HepG2 (cell line): ENCODE measurements at regions not wholly inside any gene's neighbourhood (a gene's known extent, or its start where the extent isn't known, plus 50 kb on each side); places are given as distances from the start of the nearest gene placed in this dataset.

Experiments
- ATAC-seq: fragments of 200-7000 bp; cut with Tn5 transposase; 3 replicates; pipeline ENCODE4 v1.9.1; 2020; ENCODE audit warnings: mild to moderate bottlenecking, moderate library complexity
- BruUV-seq: library from RNA; stranded (reverse); fragments of 400-500 nt; replicated peaks from 2 replicates; lab custom pipeline; 2021; lab: Mats Ljungman, UMichigan
- CTCF ChIA-PET: fragments of 300-600 bp; formaldehyde crosslinking; extraction: SDS; loops from one replicate; lab custom pipeline; 2021; ENCODE audit warnings: low total read pairs, inconsistent platforms, low intra/inter-chr PET ratio; lab: Yijun Ruan, JAX
- POLR2A ChIA-PET: fragments of 350-600 bp; sonication (Branson Sonifier 250); formaldehyde crosslinking; loops from one replicate; lab custom pipeline; 2020; ENCODE audit warnings: antibody characterized with exemption, inconsistent platforms; lab: Yijun Ruan, JAX
- DNase-seq: peaks from one replicate; pipeline ENCODE4 v3.0.0-alpha.2; 2015; ENCODE audit warnings: low spot score
- FAIRE-seq: peaks from 3 replicates; lab custom pipeline; 2011; peaks lifted over from hg19 to GRCh38; lab: Jason Lieb, UNC
- H2AFZ ChIP-seq: one replicate; pipeline ENCODE4 v1.6.1; 2011; ENCODE audit warnings: low read length, inconsistent platforms
- H3K27ac ChIP-seq: fragments of 300-600 bp; 3 replicates; pipeline ENCODE4 v1.8.0; 2011; ENCODE audit warnings: mixed run types, mild to moderate bottlenecking, mixed read lengths, low read length, inconsistent platforms; ENCODE audit not compliant: insufficient read depth; ENCODE audit errors: extremely low read length
- H3K27me3 ChIP-seq, 2 experiments: fragments of 200-600 bp in 1 of 2; 2 replicates in 1 of 2; 3 replicates in 1 of 2; pipeline versions ENCODE4 v1.6.0 to v1.8.0; 2011; ENCODE audit warnings: low read length in 2 of 2, mild to moderate bottlenecking in 2 of 2, moderate library complexity in 2 of 2, inconsistent platforms in 1 of 2; ENCODE audit not compliant: insufficient read depth in 2 of 2, control insufficient read depth in 1 of 2
- H3K36me3 ChIP-seq, 2 experiments: fragments of 200-600 bp in 1 of 2; replicated peaks in 1 of 2; 2 replicates in 1 of 2; 3 replicates in 1 of 2; pipeline versions ENCODE4 v1.5.1 to v1.8.0; 2011; ENCODE audit warnings: low read length in 2 of 2, inconsistent platforms in 1 of 2; ENCODE audit not compliant: insufficient read depth in 2 of 2, control insufficient read depth in 1 of 2
- H3K4me1 ChIP-seq: 2 replicates; pipeline ENCODE4 v1.5.1; 2012; ENCODE audit warnings: low read length, inconsistent platforms; ENCODE audit not compliant: insufficient read depth
- H3K4me2 ChIP-seq: 2 replicates; pipeline ENCODE4 v1.6.0; 2011; ENCODE audit warnings: low read depth, low read length, inconsistent platforms
- H3K4me3 ChIP-seq, 3 experiments: fragments of 200-600 bp in 1 of 3; sonication (generic), shearing (Covaris generic) in 1 of 3; replicated peaks in 1 of 3; 2 replicates each; pipeline ENCODE4 v1.5.1; 2011 to 2016; ENCODE audit warnings: low read length in 3 of 3, inconsistent platforms in 2 of 3, low read depth in 2 of 3, mild to moderate bottlenecking in 2 of 3, control low read depth in 1 of 3, mixed read lengths in 1 of 3; ENCODE audit not compliant: insufficient read depth in 1 of 3
- H3K79me2 ChIP-seq: one replicate; pipeline ENCODE4 v1.6.1; 2011; ENCODE audit warnings: low read length, inconsistent platforms; ENCODE audit not compliant: insufficient read depth
- H3K9ac ChIP-seq: 2 replicates; pipeline ENCODE4 v1.6.0; 2011; ENCODE audit warnings: mild to moderate bottlenecking, low read depth, low read length, inconsistent platforms; ENCODE audit not compliant: insufficient read depth
- H3K9me3 ChIP-seq: 2 replicates; pipeline ENCODE4 v1.5.1; 2012; ENCODE audit warnings: mild to moderate bottlenecking, low read length
- H4K20me1 ChIP-seq: 2 replicates; pipeline ENCODE4 v1.6.0; 2011; ENCODE audit warnings: inconsistent platforms, mild to moderate bottlenecking, low read length, moderate library complexity; ENCODE audit not compliant: insufficient read depth
- NFIC ChIP-seq: IDR thresholded peaks from 2 replicates; pipeline ENCODE4 v1.6.1; 2012; ENCODE audit warnings: mild to moderate bottlenecking, low read length, inconsistent platforms
- PITX1 ChIP-seq: sonication (generic); formaldehyde crosslinking; IDR thresholded peaks from 2 replicates; pipeline ENCODE4 v1.5.1; 2020; ENCODE audit warnings: mild to moderate bottlenecking, missing genetic modification reagents
- POLR2A ChIP-seq, 2 experiments: IDR thresholded peaks; 2 replicates each; pipeline ENCODE4 v1.6.1; 2011; ENCODE audit warnings: low read depth in 2 of 2, low read length in 2 of 2, mild to moderate bottlenecking in 1 of 2, moderate library complexity in 1 of 2; ENCODE audit not compliant: insufficient read depth in 1 of 2
- RARA ChIP-seq: IDR thresholded peaks from 2 replicates; pipeline ENCODE4 v1.6.1; 2016; ENCODE audit warnings: missing genetic modification reagents, missing compliant biosample characterization
- REXO4 ChIP-seq: sonication (generic); formaldehyde crosslinking; IDR thresholded peaks from 2 replicates; pipeline ENCODE4 v1.8.0; 2022; ENCODE audit warnings: missing genetic modification reagents, mild to moderate bottlenecking, borderline replicate concordance
- SRSF1 ChIP-seq: fragments of 200-400 bp; formaldehyde crosslinking; optimal IDR thresholded peaks from 2 replicates; pipeline ENCODE3; 2017; ENCODE audit warnings: mild to moderate bottlenecking, low read depth, low read length, moderate library complexity
- TMF1 ChIP-seq: sonication (generic); formaldehyde crosslinking; IDR thresholded peaks from 2 replicates; pipeline ENCODE4 v1.8.1; 2022; ENCODE audit warnings: low read depth, missing genetic modification reagents
- ZNF746 ChIP-seq: sonication (generic); formaldehyde crosslinking; IDR thresholded peaks from 2 replicates; pipeline ENCODE4 v1.8.0; 2022; ENCODE audit warnings: mild to moderate bottlenecking, missing genetic modification reagents
- WGBS: methylation state at CpG from one replicate; pipeline ENCODE4 v1.1.6; 2017; ENCODE audit warnings: low lambda C conversion rate; 5-methylcytosine and 5-hydroxymethylcytosine counted together
- in situ Hi-C: cut with HindIII; loops from 2 replicates; pipeline ENCODE4 v1.10.0; 2017; ENCODE audit warnings: low pct_unique_long_range_greater_than_20kb; ENCODE audit not compliant: extremely low pct_ligation_motif_present
- intact Hi-C: fragments of 100-400 bp; cut with micrococcal nuclease; formaldehyde crosslinking; loops from one replicate; pipeline ENCODE4 v1.10.0; 2022; ENCODE audit not compliant: unreplicated experiment
- TF ChIP-seq, protein P1 (sequence below): sonication (generic); formaldehyde crosslinking; IDR thresholded peaks from 2 replicates; pipeline ENCODE4 v1.5.0; 2020; ENCODE audit warnings: mild to moderate bottlenecking, missing genetic modification reagents
- TF ChIP-seq, protein P2 (sequence below), 2 experiments: fragments of 450-650 bp in 1 of 2; sonication (generic) in 1 of 2; formaldehyde crosslinking in 1 of 2; IDR thresholded peaks; 2 replicates each; pipeline versions ENCODE4 v1.6.1 to v1.8.0; 2016 to 2022; ENCODE audit warnings: antibody characterized with exemption in 1 of 2, mild to moderate bottlenecking in 1 of 2, missing genetic modification reagents in 1 of 2

- intact Hi-C loops, result no loop called here
These were observed 81.8 kb upstream of the CTTNBP2 start for GRCh38 chr7:117955046-117955445.

More at GRCh38 chr7:117955046-117955445, 81.8 kb upstream of the CTTNBP2 start:
- no peaks in the 10 kb centered on the region for H3K79me2 ChIP-seq
- FAIRE-seq (no peak), DNase-seq (no peak), ATAC-seq (no peak)
- BruUV-seq, result no TSS peak
- TF ChIP-seq PITX1 (CRISPR knock-in tag) (no peak), NFIC (no peak), RARA (CRISPR knock-in tag) (no peak), REXO4 (CRISPR knock-in tag) (no peak), POLR2A (IDR thresholded peaks at IDR 0.05; ENCODE audit: insufficient read depth in 1 of 2, low read depth in 2 of 2, low read length in 2 of 2) (no peak), SRSF1 (no peak), ZNF746 (no peak), TMF1 (CRISPR knock-in tag) (no peak)
- TF ChIP-seq, protein P1, sequence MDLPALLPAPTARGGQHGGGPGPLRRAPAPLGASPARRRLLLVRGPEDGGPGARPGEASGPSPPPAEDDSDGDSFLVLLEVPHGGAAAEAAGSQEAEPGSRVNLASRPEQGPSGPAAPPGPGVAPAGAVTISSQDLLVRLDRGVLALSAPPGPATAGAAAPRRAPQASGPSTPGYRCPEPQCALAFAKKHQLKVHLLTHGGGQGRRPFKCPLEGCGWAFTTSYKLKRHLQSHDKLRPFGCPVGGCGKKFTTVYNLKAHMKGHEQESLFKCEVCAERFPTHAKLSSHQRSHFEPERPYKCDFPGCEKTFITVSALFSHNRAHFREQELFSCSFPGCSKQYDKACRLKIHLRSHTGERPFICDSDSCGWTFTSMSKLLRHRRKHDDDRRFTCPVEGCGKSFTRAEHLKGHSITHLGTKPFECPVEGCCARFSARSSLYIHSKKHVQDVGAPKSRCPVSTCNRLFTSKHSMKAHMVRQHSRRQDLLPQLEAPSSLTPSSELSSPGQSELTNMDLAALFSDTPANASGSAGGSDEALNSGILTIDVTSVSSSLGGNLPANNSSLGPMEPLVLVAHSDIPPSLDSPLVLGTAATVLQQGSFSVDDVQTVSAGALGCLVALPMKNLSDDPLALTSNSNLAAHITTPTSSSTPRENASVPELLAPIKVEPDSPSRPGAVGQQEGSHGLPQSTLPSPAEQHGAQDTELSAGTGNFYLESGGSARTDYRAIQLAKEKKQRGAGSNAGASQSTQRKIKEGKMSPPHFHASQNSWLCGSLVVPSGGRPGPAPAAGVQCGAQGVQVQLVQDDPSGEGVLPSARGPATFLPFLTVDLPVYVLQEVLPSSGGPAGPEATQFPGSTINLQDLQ, result no peak
- TF ChIP-seq, protein P2, sequence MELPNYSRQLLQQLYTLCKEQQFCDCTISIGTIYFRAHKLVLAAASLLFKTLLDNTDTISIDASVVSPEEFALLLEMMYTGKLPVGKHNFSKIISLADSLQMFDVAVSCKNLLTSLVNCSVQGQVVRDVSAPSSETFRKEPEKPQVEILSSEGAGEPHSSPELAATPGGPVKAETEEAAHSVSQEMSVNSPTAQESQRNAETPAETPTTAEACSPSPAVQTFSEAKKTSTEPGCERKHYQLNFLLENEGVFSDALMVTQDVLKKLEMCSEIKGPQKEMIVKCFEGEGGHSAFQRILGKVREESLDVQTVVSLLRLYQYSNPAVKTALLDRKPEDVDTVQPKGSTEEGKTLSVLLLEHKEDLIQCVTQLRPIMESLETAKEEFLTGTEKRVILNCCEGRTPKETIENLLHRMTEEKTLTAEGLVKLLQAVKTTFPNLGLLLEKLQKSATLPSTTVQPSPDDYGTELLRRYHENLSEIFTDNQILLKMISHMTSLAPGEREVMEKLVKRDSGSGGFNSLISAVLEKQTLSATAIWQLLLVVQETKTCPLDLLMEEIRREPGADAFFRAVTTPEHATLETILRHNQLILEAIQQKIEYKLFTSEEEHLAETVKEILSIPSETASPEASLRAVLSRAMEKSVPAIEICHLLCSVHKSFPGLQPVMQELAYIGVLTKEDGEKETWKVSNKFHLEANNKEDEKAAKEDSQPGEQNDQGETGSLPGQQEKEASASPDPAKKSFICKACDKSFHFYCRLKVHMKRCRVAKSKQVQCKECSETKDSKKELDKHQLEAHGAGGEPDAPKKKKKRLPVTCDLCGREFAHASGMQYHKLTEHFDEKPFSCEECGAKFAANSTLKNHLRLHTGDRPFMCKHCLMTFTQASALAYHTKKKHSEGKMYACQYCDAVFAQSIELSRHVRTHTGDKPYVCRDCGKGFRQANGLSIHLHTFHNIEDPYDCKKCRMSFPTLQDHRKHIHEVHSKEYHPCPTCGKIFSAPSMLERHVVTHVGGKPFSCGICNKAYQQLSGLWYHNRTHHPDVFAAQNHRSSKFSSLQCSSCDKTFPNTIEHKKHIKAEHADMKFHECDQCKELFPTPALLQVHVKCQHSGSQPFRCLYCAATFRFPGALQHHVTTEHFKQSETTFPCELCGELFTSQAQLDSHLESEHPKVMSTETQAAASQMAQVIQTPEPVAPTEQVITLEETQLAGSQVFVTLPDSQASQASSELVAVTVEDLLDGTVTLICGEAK (IDR thresholded peaks at IDR 0.05), result no peak
- TF ChIP-seq, protein P2 (CRISPR knock-in tag; IDR thresholded peaks at IDR 0.05), result no peak
- no peaks in the 10 kb centered on the region for H3K4me1 ChIP-seq
- H3K27me3 ChIP-seq, result no peaks in the 10 kb centered on the region
- H3K4me2 ChIP-seq, result no peak overlapping the region
- H4K20me1 ChIP-seq, result no peaks in the 10 kb centered on the region
- H2AFZ ChIP-seq, result no peak overlapping the region
- in situ Hi-C loops, result no loop called here
- WGBS, result 36% methylated on average over 4 of the region's 4 CpGs
- H3K4me3 ChIP-seq, result no peak overlapping the region
- ChIA-PET POLR2A (no interaction called here), CTCF (no interaction called here)
- H3K9ac ChIP-seq, result no peak overlapping the region
- H3K36me3 ChIP-seq, result no peaks in the 10 kb centered on the region
- no peak overlapping the region for H3K27ac ChIP-seq
- H3K9me3 ChIP-seq, result no peaks in the 10 kb centered on the region
